Cardiac muscle cell (in vitro differentiated cells and primary cell): ENCODE measurements at regions not wholly inside any gene's neighbourhood (a gene's known extent, or its start where the extent isn't known, plus 50 kb on each side); places are given as distances from the start of the nearest gene placed in this dataset.

ENCODE experiments used
- DNase-seq, 2 donors: peaks; one replicate each; pipeline versions ENCODE4 v3.0.0 to v3.0.0-alpha.2; 2010 to 2017; ENCODE audit warnings: low read depth in 1 of 2, low spot score in 1 of 2
- H3K27ac ChIP-seq: fragments of 200-600 bp; sonication (generic); 2 replicates; pipeline ENCODE4 v1.5.1; 2016
- H3K27me3 ChIP-seq: fragments of 200-600 bp; sonication (generic); 2 replicates; pipeline ENCODE4 v1.6.0; 2016; ENCODE audit warnings: control low read depth
- H3K36me3 ChIP-seq: fragments of 200-600 bp; sonication (generic); 2 replicates; pipeline ENCODE4 v1.5.1; 2016; ENCODE audit warnings: control low read depth
- H3K4me1 ChIP-seq: fragments of 200-600 bp; sonication (generic); 2 replicates; pipeline ENCODE4 v1.8.1; 2017; ENCODE audit warnings: low read depth, mild to moderate bottlenecking, mixed run types
- H3K4me3 ChIP-seq: fragments of 200-600 bp; sonication (generic); 2 replicates; pipeline ENCODE4 v1.5.1; 2016; ENCODE audit warnings: mild to moderate bottlenecking
- H3K9me3 ChIP-seq: fragments of 200-600 bp; sonication (generic); 2 replicates; pipeline ENCODE4 v1.5.1; 2017; ENCODE audit warnings: low read depth, mild to moderate bottlenecking, control low read depth
- CTCF ChIP-seq: IDR thresholded peaks from 2 replicates; pipeline ENCODE4 v1.5.1; 2012; ENCODE audit warnings: low read depth, mild to moderate bottlenecking, low read length

GRCh38 chr11:127052404-127052803 lies 51.8 kb upstream of the KIRREL3 start:
- no peak overlapping the region for H3K27ac ChIP-seq
- no peaks in the 10 kb centered on the region for H3K36me3 ChIP-seq
- no peaks in the 10 kb centered on the region for H3K4me1 ChIP-seq
- no peak overlapping the region for H3K4me3 ChIP-seq
- no peaks in the 10 kb centered on the region for H3K27me3 ChIP-seq
- H3K9me3 ChIP-seq: no peaks in the 10 kb centered on the region
- no peak for TF ChIP-seq CTCF
- DNase-seq: no peak
